ENCODE measurements at regions not wholly inside any gene's neighbourhood (a gene's known extent, or its start where the extent isn't known, plus 50 kb on each side); places are given as distances from the start of the nearest gene placed in this dataset.
"Not testable (repeated sequence)": the region's sequence is repeated elsewhere in the genome, so short reads cannot be mapped to it uniquely, and the experiment has no call there.

GRCh38 chr7:150098592-150098991 is 224.6 kb upstream of the LRRC61 start:
- not testable (repeated sequence) for H4K20me1 ChIP-seq (ENCODE audit: insufficient read depth, low read length, poor library complexity, severe bottlenecking); H3K79me2 ChIP-seq (ENCODE audit: insufficient read depth, low read length); H3K9me2 ChIP-seq (replicated peaks; ENCODE audit: low read depth, low read length); H3K4me2 ChIP-seq (ENCODE audit: low read depth, low read length, poor library complexity, severe bottlenecking); H3K4me3 ChIP-seq (ENCODE audit: low read length, poor library complexity, severe bottlenecking); H3K9ac ChIP-seq (ENCODE audit: low read depth, low read length, poor library complexity, severe bottlenecking); H3K27me3 ChIP-seq (ENCODE audit: insufficient read depth, low read length, poor library complexity, severe bottlenecking); H3K36me3 ChIP-seq (ENCODE audit: insufficient read depth, low read length); H3K4me1 ChIP-seq (ENCODE audit: insufficient read depth, low read length, poor library complexity, severe bottlenecking); H3K9me3 ChIP-seq (ENCODE audit: insufficient read depth, low read depth, low read length); H3F3A ChIP-seq (ENCODE audit: low read depth); H2AFZ ChIP-seq (ENCODE audit: low read length)

GRCh38 chr7:150101282-150101681 is 221.9 kb upstream of the LRRC61 start:
- not testable (repeated sequence) for H3K4me1 ChIP-seq (ENCODE audit: insufficient read depth, low read length, poor library complexity, severe bottlenecking); H3K79me2 ChIP-seq (ENCODE audit: insufficient read depth, low read length); H3K27me3 ChIP-seq (ENCODE audit: insufficient read depth, low read length, poor library complexity, severe bottlenecking); H3K4me3 ChIP-seq (ENCODE audit: low read length, poor library complexity, severe bottlenecking); H3K4me2 ChIP-seq (ENCODE audit: low read depth, low read length, poor library complexity, severe bottlenecking); H3F3A ChIP-seq (ENCODE audit: low read depth); H3K9me2 ChIP-seq (replicated peaks; ENCODE audit: low read depth, low read length); H3K36me3 ChIP-seq (ENCODE audit: insufficient read depth, low read length); H3K9me3 ChIP-seq (ENCODE audit: insufficient read depth, low read depth, low read length); H3K9ac ChIP-seq (ENCODE audit: low read depth, low read length, poor library complexity, severe bottlenecking); H4K20me1 ChIP-seq (ENCODE audit: insufficient read depth, low read length, poor library complexity, severe bottlenecking); H2AFZ ChIP-seq (ENCODE audit: low read length)

DNA sequence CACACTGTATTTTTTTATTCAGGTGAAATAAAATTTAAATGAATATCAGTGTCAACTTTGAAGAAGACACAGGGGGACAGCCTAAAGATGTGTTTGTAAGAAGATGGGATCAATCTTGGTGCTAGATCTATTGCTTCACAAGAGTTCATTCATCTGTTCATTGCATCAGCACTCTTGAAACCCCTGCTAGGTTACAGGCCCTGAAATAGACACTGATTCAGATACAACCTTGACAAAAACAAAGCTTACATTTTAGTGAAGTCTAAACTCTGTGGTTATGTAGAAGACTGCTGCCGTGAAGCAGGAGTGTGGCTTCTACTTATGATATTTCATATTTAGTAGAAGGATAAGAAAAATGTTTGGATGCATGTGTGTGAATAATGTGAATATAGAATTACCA is 215.9 kb upstream of the LRRC61 start:
- H3K4me2 ChIP-seq (ENCODE audit: low read depth, low read length, poor library complexity, severe bottlenecking); H3K79me2 ChIP-seq (ENCODE audit: insufficient read depth, low read length); H3K4me3 ChIP-seq (ENCODE audit: low read length, poor library complexity, severe bottlenecking); H3K9me2 ChIP-seq (replicated peaks; ENCODE audit: low read depth, low read length); H3K4me1 ChIP-seq (ENCODE audit: insufficient read depth, low read length, poor library complexity, severe bottlenecking); H3K9ac ChIP-seq (ENCODE audit: low read depth, low read length, poor library complexity, severe bottlenecking); H4K20me1 ChIP-seq (ENCODE audit: insufficient read depth, low read length, poor library complexity, severe bottlenecking); H2AFZ ChIP-seq (ENCODE audit: low read length); H3F3A ChIP-seq (ENCODE audit: low read depth); H3K9me3 ChIP-seq (ENCODE audit: insufficient read depth, low read depth, low read length); H3K36me3 ChIP-seq (ENCODE audit: insufficient read depth, low read length); H3K27me3 ChIP-seq (ENCODE audit: insufficient read depth, low read length, poor library complexity, severe bottlenecking): not testable (repeated sequence)

DNA sequence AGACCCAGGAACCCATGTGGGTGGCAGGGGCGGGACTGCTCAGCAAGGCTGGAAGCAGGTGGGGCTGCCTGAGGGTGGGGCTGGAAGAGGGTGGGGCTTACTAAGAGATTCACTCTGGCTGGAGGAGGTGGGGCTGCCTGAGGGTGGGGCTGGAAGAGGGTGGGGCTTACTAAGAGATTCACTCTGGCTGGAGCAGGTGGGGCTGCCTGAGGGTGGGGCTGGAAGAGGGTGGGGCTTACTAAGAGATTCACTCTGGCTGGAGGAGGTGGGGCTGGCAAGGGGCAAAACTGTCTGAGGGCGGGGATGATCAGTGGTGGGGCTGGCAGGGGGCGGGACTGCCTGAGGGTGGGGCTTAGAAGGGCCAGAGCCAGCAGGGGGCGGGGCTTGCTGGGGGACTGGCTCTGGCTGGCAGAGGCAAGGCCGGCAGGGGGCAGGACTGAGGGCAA is 212.8 kb upstream of the LRRC61 start:
- H3K4me2 ChIP-seq (ENCODE audit: low read depth, low read length, poor library complexity, severe bottlenecking); H3K36me3 ChIP-seq (ENCODE audit: insufficient read depth, low read length); H2AFZ ChIP-seq (ENCODE audit: low read length); H3K9me3 ChIP-seq (ENCODE audit: insufficient read depth, low read depth, low read length); H3F3A ChIP-seq (ENCODE audit: low read depth); H3K9ac ChIP-seq (ENCODE audit: low read depth, low read length, poor library complexity, severe bottlenecking); H3K4me1 ChIP-seq (ENCODE audit: insufficient read depth, low read length, poor library complexity, severe bottlenecking); H3K79me2 ChIP-seq (ENCODE audit: insufficient read depth, low read length); H3K27me3 ChIP-seq (ENCODE audit: insufficient read depth, low read length, poor library complexity, severe bottlenecking); H4K20me1 ChIP-seq (ENCODE audit: insufficient read depth, low read length, poor library complexity, severe bottlenecking); H3K9me2 ChIP-seq (replicated peaks; ENCODE audit: low read depth, low read length); H3K4me3 ChIP-seq (ENCODE audit: low read length, poor library complexity, severe bottlenecking): not testable (repeated sequence)

DNA sequence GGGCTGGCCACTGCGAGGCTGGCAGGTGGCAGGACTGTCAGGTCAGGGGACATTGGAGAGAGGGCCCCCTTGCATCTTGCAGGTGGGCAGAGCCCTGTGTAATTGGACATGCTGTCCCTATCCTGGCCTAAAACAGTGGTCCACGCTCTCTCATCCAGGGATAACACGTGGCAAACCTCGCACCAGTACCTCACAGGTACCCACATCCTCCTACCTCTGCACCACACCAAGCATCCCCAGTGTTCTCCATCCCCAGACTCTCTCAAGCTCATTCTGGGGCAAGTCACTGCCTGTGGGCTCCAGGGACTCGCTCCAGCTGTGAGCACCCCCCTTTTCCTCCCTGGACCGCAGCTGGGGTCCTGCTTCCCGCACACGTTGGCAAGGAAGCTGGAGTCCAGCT is 212.3 kb upstream of the LRRC61 start:
- not testable (repeated sequence) for H2AFZ ChIP-seq (ENCODE audit: low read length); H4K20me1 ChIP-seq (ENCODE audit: insufficient read depth, low read length, poor library complexity, severe bottlenecking); H3F3A ChIP-seq (ENCODE audit: low read depth); H3K9ac ChIP-seq (ENCODE audit: low read depth, low read length, poor library complexity, severe bottlenecking); H3K36me3 ChIP-seq (ENCODE audit: insufficient read depth, low read length); H3K4me2 ChIP-seq (ENCODE audit: low read depth, low read length, poor library complexity, severe bottlenecking); H3K79me2 ChIP-seq (ENCODE audit: insufficient read depth, low read length); H3K27me3 ChIP-seq (ENCODE audit: insufficient read depth, low read length, poor library complexity, severe bottlenecking); H3K4me3 ChIP-seq (ENCODE audit: low read length, poor library complexity, severe bottlenecking); H3K9me3 ChIP-seq (ENCODE audit: insufficient read depth, low read depth, low read length); H3K4me1 ChIP-seq (ENCODE audit: insufficient read depth, low read length, poor library complexity, severe bottlenecking); H3K9me2 ChIP-seq (replicated peaks; ENCODE audit: low read depth, low read length)

- H3K79me2 ChIP-seq (ENCODE audit: insufficient read depth, low read length); H3K4me3 ChIP-seq (ENCODE audit: low read length, poor library complexity, severe bottlenecking); H3F3A ChIP-seq (ENCODE audit: low read depth); H3K4me1 ChIP-seq (ENCODE audit: insufficient read depth, low read length, poor library complexity, severe bottlenecking); H3K9ac ChIP-seq (ENCODE audit: low read depth, low read length, poor library complexity, severe bottlenecking); H3K36me3 ChIP-seq (ENCODE audit: insufficient read depth, low read length); H4K20me1 ChIP-seq (ENCODE audit: insufficient read depth, low read length, poor library complexity, severe bottlenecking); H2AFZ ChIP-seq (ENCODE audit: low read length); H3K27me3 ChIP-seq (ENCODE audit: insufficient read depth, low read length, poor library complexity, severe bottlenecking); H3K9me3 ChIP-seq (ENCODE audit: insufficient read depth, low read depth, low read length); H3K4me2 ChIP-seq (ENCODE audit: low read depth, low read length, poor library complexity, severe bottlenecking); H3K9me2 ChIP-seq (replicated peaks; ENCODE audit: low read depth, low read length): not testable (repeated sequence)
Observed at GRCh38 chr7:150111373-150112139, 211.6 kb upstream of the LRRC61 start.

- H3K27me3 ChIP-seq (ENCODE audit: insufficient read depth, low read length, poor library complexity, severe bottlenecking); H3K9ac ChIP-seq (ENCODE audit: low read depth, low read length, poor library complexity, severe bottlenecking); H3K36me3 ChIP-seq (ENCODE audit: insufficient read depth, low read length); H4K20me1 ChIP-seq (ENCODE audit: insufficient read depth, low read length, poor library complexity, severe bottlenecking); H3K79me2 ChIP-seq (ENCODE audit: insufficient read depth, low read length); H3K9me3 ChIP-seq (ENCODE audit: insufficient read depth, low read depth, low read length); H3K4me1 ChIP-seq (ENCODE audit: insufficient read depth, low read length, poor library complexity, severe bottlenecking); H3F3A ChIP-seq (ENCODE audit: low read depth); H3K4me2 ChIP-seq (ENCODE audit: low read depth, low read length, poor library complexity, severe bottlenecking); H2AFZ ChIP-seq (ENCODE audit: low read length); H3K9me2 ChIP-seq (replicated peaks; ENCODE audit: low read depth, low read length); H3K4me3 ChIP-seq (ENCODE audit: low read length, poor library complexity, severe bottlenecking): not testable (repeated sequence)
Observed at GRCh38 chr7:150113301-150113700, 209.9 kb upstream of the LRRC61 start.
